GM10248 (cell line): ENCODE measurements at regions not wholly inside any gene's neighbourhood (a gene's known extent, or its start where the extent isn't known, plus 50 kb on each side); places are given as distances from the start of the nearest gene placed in this dataset.

Source experiments
- CTCF ChIA-PET: fragments of 300-600 bp; sonication (Branson Sonifier 250); formaldehyde crosslinking; extraction: SDS; loops from one replicate; lab custom pipeline; 2021; ENCODE audit warnings: antibody characterized with exemption; lab: Yijun Ruan, JAX
- POLR2A ChIA-PET: fragments of 350-650 bp; sonication (Branson Sonifier 250); formaldehyde crosslinking; extraction: SDS; loops from one replicate; lab custom pipeline; 2020; ENCODE audit warnings: antibody characterized with exemption; lab: Yijun Ruan, JAX
- DNase-seq: peaks from one replicate; pipeline ENCODE4 v3.0.0; 2012; ENCODE audit errors: extremely low spot score
- CTCF ChIP-seq: IDR thresholded peaks from 2 replicates; pipeline ENCODE4 v1.5.1; 2012; ENCODE audit warnings: mild to moderate bottlenecking, low read depth; ENCODE audit errors: extremely low read depth, missing control alignments, control extremely low read depth

GRCh38 chr9:108224716-108225115 lies 631.1 kb downstream of the ACTL7B start:
- no peak for TF ChIP-seq CTCF
- POLR2A ChIA-PET, result no interaction called here
- CTCF ChIA-PET, result no interaction called here
- no peak for DNase-seq

- ChIA-PET CTCF (no interaction called here), POLR2A (no interaction called here)
- TF ChIP-seq CTCF, result no peak
- DNase-seq, result no peak
These were observed 636.1 kb downstream of the ACTL7B start for GRCh38 chr9:108219664-108220063.

DNA sequence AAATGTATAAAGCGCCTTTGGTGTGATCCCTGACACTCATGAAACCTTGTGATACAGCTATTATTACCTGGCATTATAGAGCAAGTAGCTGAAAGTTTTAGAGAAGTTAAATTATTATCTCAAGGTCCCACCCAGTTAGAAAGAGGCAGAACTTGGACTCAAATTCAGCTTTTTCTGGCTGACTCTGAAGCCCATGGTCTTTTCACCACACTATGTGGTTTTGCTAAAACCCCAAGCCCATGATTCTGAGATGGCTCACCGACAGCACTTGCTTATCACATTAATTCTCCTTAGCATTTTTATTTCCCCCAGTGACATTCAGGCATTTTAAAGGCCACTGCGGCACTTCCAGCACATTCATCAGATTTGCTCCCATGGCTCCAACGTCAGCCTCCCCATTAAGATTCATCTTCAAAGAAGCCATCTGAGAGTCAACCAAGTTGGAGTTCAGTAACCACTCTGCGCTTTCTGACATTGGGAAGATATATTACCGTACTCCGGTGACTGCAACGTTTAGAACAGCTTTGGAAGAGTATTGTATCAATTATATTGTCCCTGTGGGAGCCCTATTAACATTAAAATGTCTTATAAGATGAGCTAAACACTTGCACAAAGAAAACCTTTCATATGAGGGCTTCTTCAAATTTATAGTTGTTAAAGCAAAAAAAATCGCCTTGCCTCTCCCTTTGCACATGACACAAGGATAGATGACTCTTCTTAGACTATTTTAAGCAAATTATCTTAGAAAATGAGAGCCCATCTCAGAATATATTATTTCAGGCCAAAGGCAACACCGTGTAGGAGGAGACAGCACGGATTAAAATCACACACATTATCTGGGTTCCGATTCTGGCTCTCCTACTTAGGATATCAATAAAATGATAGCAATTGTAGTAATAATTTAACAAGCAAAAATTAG lies 638.1 kb downstream of the ACTL7B start:
- CTCF ChIA-PET, result interaction anchor here (0.7 to 1.2 kb wide), 2 partner anchors 9 to 10 kb away, joined by 3 read pairs; no protein-coding TSS in a partner anchor
- POLR2A ChIA-PET, result no interaction called here
- no peak for DNase-seq
- no peak for TF ChIP-seq CTCF

- POLR2A ChIA-PET, result no interaction called here
- TF ChIP-seq CTCF, result no peak
- CTCF ChIA-PET, result no interaction called here
- DNase-seq, result no peak
These were observed 642.3 kb downstream of the ACTL7B start for GRCh38 chr9:108213511-108213910.

GRCh38 chr9:108212184-108212583 lies 643.6 kb downstream of the ACTL7B start:
- TF ChIP-seq CTCF, result no peak
- POLR2A ChIA-PET, result no interaction called here
- no peak for DNase-seq
- CTCF ChIA-PET, result interaction anchor here (1.1 kb wide), 1 partner anchor 18 kb away, joined by 3 read pairs; no protein-coding TSS in a partner anchor

DNA sequence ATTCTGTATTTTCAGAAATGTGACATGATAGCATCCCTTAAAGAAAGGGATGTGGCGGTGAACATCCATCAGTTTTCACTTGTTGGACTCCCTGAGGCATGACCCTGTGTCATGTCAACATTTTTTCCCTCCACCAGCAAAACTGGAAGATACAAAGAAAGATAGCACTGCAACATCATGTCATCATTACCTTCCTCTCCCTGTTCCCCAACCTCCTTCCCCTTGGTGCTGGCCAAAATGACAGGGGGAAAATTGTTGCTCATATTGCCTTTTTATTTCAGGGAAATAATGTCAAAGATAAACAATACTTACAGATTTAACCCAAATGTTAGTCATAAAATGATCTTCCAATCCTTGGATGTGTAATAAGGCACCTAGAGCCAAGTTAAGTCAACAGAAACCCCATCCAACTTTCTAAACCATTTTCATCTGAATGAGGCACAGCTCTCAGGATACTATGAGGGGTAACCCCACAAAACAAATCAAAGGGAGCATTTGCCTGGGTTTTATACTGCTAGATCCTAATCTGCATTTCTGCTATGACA lies 644.3 kb downstream of the ACTL7B start:
- ChIA-PET CTCF (no interaction called here), POLR2A (no interaction called here)
- no peak for TF ChIP-seq CTCF
- no peak for DNase-seq
